HCT116 (cell line): ENCODE measurements at regions not wholly inside any gene's neighbourhood (a gene's known extent, or its start where the extent isn't known, plus 50 kb on each side); places are given as distances from the start of the nearest gene placed in this dataset.

Source experiments
- ATAC-seq: fragments of 200-7000 bp; cut with Tn5 transposase; 2 replicates; pipeline ENCODE4 v1.9.1; 2020; ENCODE audit warnings: mild to moderate bottlenecking, moderate library complexity
- BruUV-seq: library from RNA; stranded (reverse); fragments of 400-500 nt; replicated peaks from 2 replicates; lab custom pipeline; 2021; lab: Mats Ljungman, UMichigan
- CTCF ChIA-PET: fragments of 300-600 bp; sonication (Branson Sonifier 250); formaldehyde crosslinking; loops from one replicate; lab custom pipeline; 2021; ENCODE audit warnings: antibody characterized with exemption; lab: Charles Lee
- POLR2A ChIA-PET: fragments of 300-600, 350-600 bp; sonication (Branson Sonifier 250); formaldehyde crosslinking; loops from one replicate; lab custom pipeline; 2021; ENCODE audit warnings: antibody characterized with exemption; lab: Charles Lee
- RAD21 ChIA-PET, 2 experiments: fragments of 300-600 bp; sonication (Branson Sonifier 250); formaldehyde crosslinking; loops; one replicate each; lab custom pipeline; 2023; ENCODE audit warnings: low total read pairs in 2 of 2; ENCODE audit not compliant: uncharacterized antibody in 2 of 2, unreplicated experiment in 2 of 2, low non-redundant PET in 1 of 2; lab: Charles Lee
- DNase-seq: peaks from one replicate; pipeline ENCODE4 v3.0.0-alpha.2; 2010; ENCODE audit warnings: low read depth, low spot score
- H2AFZ ChIP-seq: fragments of 200-600 bp; shearing (Covaris generic), sonication (generic); 2 replicates; pipeline ENCODE4 v1.6.1; 2017; ENCODE audit warnings: low read depth, mixed run types, mixed read lengths, antibody characterized with exemption, low read length; ENCODE audit not compliant: poor library complexity, severe bottlenecking
- H3K27ac ChIP-seq: 2 replicates; pipeline ENCODE4 v1.5.1; 2012; ENCODE audit warnings: low read depth, low read length
- H3K27me3 ChIP-seq: fragments of 200-600 bp; sonication (generic); 2 replicates; pipeline ENCODE4 v1.6.1; 2016; ENCODE audit warnings: mixed run types, low read length, mixed read lengths; ENCODE audit not compliant: insufficient read depth
- H3K36me3 ChIP-seq, 2 experiments: fragments of 200-500 bp in 1 of 2; fragments of 200-600 bp in 1 of 2; sonication (Bioruptor generic) in 1 of 2; sonication (generic) in 1 of 2; 2 replicates each; pipeline versions ENCODE4 v1.5.1 to v1.6.1; 2014 to 2016; ENCODE audit warnings: low read length in 2 of 2, inconsistent platforms in 1 of 2, mixed read lengths in 1 of 2, mixed run types in 1 of 2; ENCODE audit not compliant: insufficient read depth in 2 of 2, control insufficient read depth in 1 of 2
- H3K4me1 ChIP-seq, 2 experiments: fragments of 200-600 bp in 1 of 2; sonication (generic) in 1 of 2; 2 replicates each; pipeline versions ENCODE4 v1.5.1 to v1.6.1; 2012 to 2017; ENCODE audit warnings: low read length in 2 of 2, inconsistent platforms in 1 of 2, mild to moderate bottlenecking in 1 of 2, mixed read lengths in 1 of 2, mixed run types in 1 of 2, moderate library complexity in 1 of 2; ENCODE audit not compliant: insufficient read depth in 2 of 2, control insufficient read depth in 1 of 2
- H3K4me2 ChIP-seq: fragments of 200-600 bp; sonication (generic); 2 replicates; pipeline ENCODE4 v1.6.1; 2017; ENCODE audit warnings: mixed run types, low read length, mixed read lengths
- H3K4me3 ChIP-seq, 2 experiments: fragments of 200-600 bp in 1 of 2; sonication (generic) in 1 of 2; replicated peaks in 1 of 2; 2 replicates each; pipeline ENCODE4 v1.5.1; 2011 to 2016; ENCODE audit warnings: low read length in 2 of 2, control low read depth in 1 of 2, low read depth in 1 of 2, mild to moderate bottlenecking in 1 of 2, mixed read lengths in 1 of 2, mixed run types in 1 of 2
- H3K79me2 ChIP-seq: fragments of 200-600 bp; sonication (generic); 2 replicates; pipeline ENCODE4 v1.6.1; 2017; ENCODE audit warnings: mild to moderate bottlenecking, mixed run types, low read length, moderate library complexity, mixed read lengths; ENCODE audit not compliant: insufficient read depth
- H3K9ac ChIP-seq: fragments of 200-600 bp; sonication (generic); 2 replicates; pipeline ENCODE4 v1.6.1; 2016; ENCODE audit warnings: low read length, mixed read lengths
- H3K9me2 ChIP-seq: fragments of 200-600 bp; sonication (generic), shearing (Covaris generic); 2 replicates; pipeline ENCODE4 v1.6.1; 2017; ENCODE audit warnings: mixed run types, mild to moderate bottlenecking, moderate library complexity; ENCODE audit not compliant: insufficient read depth
- H3K9me3 ChIP-seq, 2 experiments: fragments of 200-500 bp in 1 of 2; fragments of 200-600 bp in 1 of 2; sonication (Bioruptor generic) in 1 of 2; sonication (generic) in 1 of 2; 2 replicates each; pipeline ENCODE4 v1.6.1; 2014 to 2017; ENCODE audit warnings: low read length in 2 of 2, mixed read lengths in 2 of 2, inconsistent platforms in 1 of 2, low read depth in 1 of 2, mild to moderate bottlenecking in 1 of 2, mixed run types in 1 of 2, moderate library complexity in 1 of 2; ENCODE audit not compliant: control insufficient read depth in 1 of 2, insufficient read depth in 1 of 2
- H4K20me1 ChIP-seq: fragments of 200-600 bp; sonication (generic), shearing (Covaris generic); 2 replicates; pipeline ENCODE4 v1.6.1; 2017; ENCODE audit warnings: mixed run types, mild to moderate bottlenecking, moderate library complexity; ENCODE audit not compliant: insufficient read depth
- CEBPB ChIP-seq: IDR thresholded peaks from 2 replicates; pipeline ENCODE4 v1.6.1; 2012; ENCODE audit warnings: low read depth
- EZH2phosphoT487 ChIP-seq: fragments of 200-600 bp; IDR thresholded peaks from 2 replicates; pipeline ENCODE4 v1.6.1; 2018; ENCODE audit warnings: antibody characterized with exemption, borderline replicate concordance
- SIN3A ChIP-seq: IDR thresholded peaks from 2 replicates; pipeline ENCODE4 v1.6.1; 2012; ENCODE audit warnings: low read depth
- TCF7L2 ChIP-seq: IDR thresholded peaks from 2 replicates; pipeline ENCODE4 v1.7.0; 2011; ENCODE audit warnings: borderline replicate concordance, inconsistent platforms; ENCODE audit not compliant: insufficient read depth, insufficient read length; ENCODE audit errors: extremely low read depth
- ZFX ChIP-seq: fragments of 450-650 bp; IDR thresholded peaks from 2 replicates; pipeline ENCODE4 v1.6.1; 2017
- intact Hi-C: fragments of 100-400 bp; cut with micrococcal nuclease; formaldehyde crosslinking; loops from 2 replicates; pipeline ENCODE4 v1.10.0; 2022
- TF ChIP-seq, protein P1 (sequence below): IDR thresholded peaks from 2 replicates; pipeline ENCODE4 v1.6.1; 2011; ENCODE audit warnings: mild to moderate bottlenecking, low read length, moderate library complexity; ENCODE audit not compliant: insufficient replicate concordance; ENCODE audit errors: extremely low read depth

GRCh38 chr2:19139386-19139785 lies 219.0 kb downstream of the OSR1 start:
- POLR2A ChIA-PET = no interaction called here
- DNase-seq = no peak
- Histone ChIP-seq H3K36me3 (no peaks in the 10 kb centered on the region), H3K79me2 (no peaks in the 10 kb centered on the region), H3K9me3 (no peaks in the 10 kb centered on the region), H3K4me3 (no peak overlapping the region), H3K9me2 (no peaks in the 10 kb centered on the region), H4K20me1 (no peaks in the 10 kb centered on the region), H3K9ac (no peak overlapping the region), H2AFZ (no peak overlapping the region), H3K27me3 (no peaks in the 10 kb centered on the region), H3K4me1 (peaks cover 13 to 16% of the 10 kb centered on the region in 2 experiments), H3K4me2 (no peak overlapping the region), H3K27ac (no peak overlapping the region)
- CTCF ChIA-PET = no interaction called here
- TF ChIP-seq ZFX (no peak), SIN3A (no peak), EZH2phosphoT487 (no peak)
- TF ChIP-seq, protein P1, sequence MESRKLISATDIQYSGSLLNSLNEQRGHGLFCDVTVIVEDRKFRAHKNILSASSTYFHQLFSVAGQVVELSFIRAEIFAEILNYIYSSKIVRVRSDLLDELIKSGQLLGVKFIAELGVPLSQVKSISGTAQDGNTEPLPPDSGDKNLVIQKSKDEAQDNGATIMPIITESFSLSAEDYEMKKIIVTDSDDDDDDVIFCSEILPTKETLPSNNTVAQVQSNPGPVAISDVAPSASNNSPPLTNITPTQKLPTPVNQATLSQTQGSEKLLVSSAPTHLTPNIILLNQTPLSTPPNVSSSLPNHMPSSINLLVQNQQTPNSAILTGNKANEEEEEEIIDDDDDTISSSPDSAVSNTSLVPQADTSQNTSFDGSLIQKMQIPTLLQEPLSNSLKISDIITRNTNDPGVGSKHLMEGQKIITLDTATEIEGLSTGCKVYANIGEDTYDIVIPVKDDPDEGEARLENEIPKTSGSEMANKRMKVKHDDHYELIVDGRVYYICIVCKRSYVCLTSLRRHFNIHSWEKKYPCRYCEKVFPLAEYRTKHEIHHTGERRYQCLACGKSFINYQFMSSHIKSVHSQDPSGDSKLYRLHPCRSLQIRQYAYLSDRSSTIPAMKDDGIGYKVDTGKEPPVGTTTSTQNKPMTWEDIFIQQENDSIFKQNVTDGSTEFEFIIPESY = no peak
- intact Hi-C loops = no loop called here
- no TSS peak for BruUV-seq
- RAD21 ChIA-PET = interaction anchor here in 1 of 2 experiments (0.5 kb wide), 1 partner anchor 208 kb away, joined by 6 read pairs; no protein-coding TSS in a partner anchor
- ATAC-seq = no peak

- BruUV-seq = no TSS peak
Measured at GRCh38 chr2:19138264-19138825, 220.1 kb downstream of the OSR1 start.

More at GRCh38 chr2:19138264-19138825, 220.1 kb downstream of the OSR1 start:
- no peaks in the 10 kb centered on the region for H4K20me1 ChIP-seq
- H3K4me2 ChIP-seq = no peak overlapping the region
- ATAC-seq (no peak), DNase-seq (no peak)
- H3K79me2 ChIP-seq = no peaks in the 10 kb centered on the region
- ChIA-PET POLR2A (no interaction called here), CTCF (no interaction called here), RAD21 (no interaction called here)
- H3K9me3 ChIP-seq = no peaks in the 10 kb centered on the region
- H3K36me3 ChIP-seq = no peaks in the 10 kb centered on the region
- intact Hi-C loops = no loop called here
- TF ChIP-seq TCF7L2 (no peak), CEBPB (no peak)
- H3K9me2 ChIP-seq = no peaks in the 10 kb centered on the region
- H3K4me3 ChIP-seq = no peak overlapping the region
- no peaks in the 10 kb centered on the region for H3K27me3 ChIP-seq
- peaks cover 13 to 16% of the 10 kb centered on the region in 2 experiments for H3K4me1 ChIP-seq
- H2AFZ ChIP-seq = no peak overlapping the region
- no peak overlapping the region for H3K27ac ChIP-seq
- H3K9ac ChIP-seq = no peak overlapping the region
